NCI-H1048 (cell line): ENCODE measurements at regions not wholly inside any gene's neighbourhood (a gene's known extent, or its start where the extent isn't known, plus 50 kb on each side); places are given as distances from the start of the nearest gene placed in this dataset.

Experiments used
- DNase-seq: peaks from one replicate; lab custom pipeline; 2025; lab: John Stamatoyannopoulos, UW

- no peak for DNase-seq
These were observed 371.0 kb upstream of the ATP2B1 start for GRCh38 chr12:90079529-90080210.

GRCh38 chr12:90078344-90078743 lies 369.7 kb upstream of the ATP2B1 start:
- DNase-seq, result no peak

- no peak for DNase-seq
These were observed 369.1 kb upstream of the ATP2B1 start for GRCh38 chr12:90077756-90078155.

GRCh38 chr12:90076851-90077319 lies 368.2 kb upstream of the ATP2B1 start:
- DNase-seq, result no peak

- no peak for DNase-seq
These were observed 367.0 kb upstream of the ATP2B1 start for GRCh38 chr12:90075685-90076084.

GRCh38 chr12:90074086-90074485 lies 365.4 kb upstream of the ATP2B1 start:
- DNase-seq, result no peak

GRCh38 chr12:90071996-90072395 lies 363.4 kb upstream of the ATP2B1 start:
- no peak for DNase-seq

GRCh38 chr12:90069711-90070110 lies 361.1 kb upstream of the ATP2B1 start:
- no peak for DNase-seq

GRCh38 chr12:90067791-90068190 lies 359.2 kb upstream of the ATP2B1 start:
- no peak for DNase-seq

- no peak for DNase-seq
These were observed 356.5 kb upstream of the ATP2B1 start for GRCh38 chr12:90064852-90065801.

GRCh38 chr12:90062799-90063198 lies 354.2 kb upstream of the ATP2B1 start:
- no peak for DNase-seq

- no peak for DNase-seq
These were observed 353.2 kb upstream of the ATP2B1 start for GRCh38 chr12:90061809-90062208.

- DNase-seq, result no peak
These were observed 351.4 kb upstream of the ATP2B1 start for GRCh38 chr12:90060031-90060430.

- no peak for DNase-seq
These were observed 350.1 kb upstream of the ATP2B1 start for GRCh38 chr12:90058704-90059103.

- DNase-seq, result no peak
These were observed 346.4 kb upstream of the ATP2B1 start for GRCh38 chr12:90055071-90055470.

GRCh38 chr12:90048918-90049317 lies 340.3 kb upstream of the ATP2B1 start:
- no peak for DNase-seq

- no peak for DNase-seq
These were observed 336.9 kb upstream of the ATP2B1 start for GRCh38 chr12:90045559-90045958.

- DNase-seq, result no peak
These were observed 335.4 kb upstream of the ATP2B1 start for GRCh38 chr12:90044069-90044468.

- DNase-seq, result no peak
These were observed 334.4 kb upstream of the ATP2B1 start for GRCh38 chr12:90042920-90043641.

GRCh38 chr12:90038289-90038688 lies 329.7 kb upstream of the ATP2B1 start:
- no peak for DNase-seq

- DNase-seq, result no peak
These were observed 329.1 kb upstream of the ATP2B1 start for GRCh38 chr12:90037740-90038139.

- DNase-seq, result no peak
These were observed 328.0 kb upstream of the ATP2B1 start for GRCh38 chr12:90036637-90037036.
